Coronary artery (tissue), 2 donors: ENCODE measurements at regions not wholly inside any gene's neighbourhood (a gene's known extent, or its start where the extent isn't known, plus 50 kb on each side); places are given as distances from the start of the nearest gene placed in this dataset.
"Not testable (repeated sequence)": the region's sequence is repeated elsewhere in the genome, so short reads cannot be mapped to it uniquely, and the experiment has no call there.

Experiments
- DNase-seq: peaks from one replicate; pipeline ENCODE4 v3.0.0-alpha.2; 2017; ENCODE audit warnings: low spot score
- H3K27ac ChIP-seq, 2 donors: fragments of 200-600 bp; sonication (generic); one replicate each; pipeline ENCODE4 v1.5.1; 2016 to 2019
- H3K4me3 ChIP-seq: fragments of 200-600 bp; sonication (generic); 2 replicates; pipeline ENCODE4 v1.5.1; 2016; ENCODE audit warnings: mild to moderate bottlenecking, moderate library complexity
- CTCF ChIP-seq: fragments of 200-600 bp; sonication (generic); IDR thresholded peaks from one replicate; pipeline ENCODE4 v1.5.1; 2019; ENCODE audit warnings: antibody characterized with exemption

GRCh38 chr6:168238159-168238909 is 81.2 kb downstream of the DACT2 start:
- DNase-seq = no peak
- no peak for TF ChIP-seq CTCF
- Histone ChIP-seq H3K4me3 (no peak overlapping the region), H3K27ac (no peak overlapping the region)

- not testable (repeated sequence) for DNase-seq, H3K4me3 ChIP-seq, H3K27ac ChIP-seq
Observed at GRCh38 chr6:168233875-168234213, 85.7 kb downstream of the DACT2 start.

- H3K4me3 ChIP-seq = no peak overlapping the region
- no peak for DNase-seq
- no peak overlapping the region for H3K27ac ChIP-seq
- TF ChIP-seq CTCF = no peak
Observed at GRCh38 chr6:168232989-168233874, 86.3 kb downstream of the DACT2 start.

GRCh38 chr6:168232528-168232927 is 87.0 kb downstream of the DACT2 start:
- H3K4me3 ChIP-seq = no peak overlapping the region
- no peak for DNase-seq
- no peak overlapping the region for H3K27ac ChIP-seq
- no peak for TF ChIP-seq CTCF

GRCh38 chr6:168232062-168232461 is 87.5 kb downstream of the DACT2 start:
- no peak overlapping the region for H3K4me3 ChIP-seq
- TF ChIP-seq CTCF = no peak
- no peak for DNase-seq
- no peak overlapping the region for H3K27ac ChIP-seq

- Histone ChIP-seq H3K27ac (no peak overlapping the region), H3K4me3 (no peak overlapping the region)
- DNase-seq = no peak
- TF ChIP-seq CTCF = no peak
Observed at GRCh38 chr6:168231393-168231957, 88.1 kb downstream of the DACT2 start.

GRCh38 chr6:168229368-168229752 is 90.2 kb downstream of the DACT2 start:
- no peak overlapping the region for H3K27ac ChIP-seq
- H3K4me3 ChIP-seq = no peak overlapping the region
- no peak for DNase-seq
- no peak for TF ChIP-seq CTCF
